Hepatocyte (in vitro differentiated cells): ENCODE measurements at regions not wholly inside any gene's neighbourhood (a gene's known extent, or its start where the extent isn't known, plus 50 kb on each side); places are given as distances from the start of the nearest gene placed in this dataset.

Source experiments
- CTCF ChIP-seq: fragments of 200-600 bp; sonication (generic); IDR thresholded peaks from 2 replicates; pipeline ENCODE4 v1.5.1; 2016; ENCODE audit warnings: antibody characterized with exemption, mild to moderate bottlenecking; ENCODE audit not compliant: poor library complexity
- EZH2 ChIP-seq: fragments of 200-600 bp; sonication (generic); IDR thresholded peaks from 2 replicates; pipeline ENCODE4 v1.6.1; 2016; ENCODE audit warnings: antibody characterized with exemption, mild to moderate bottlenecking, borderline replicate concordance
- EZH2phosphoT487 ChIP-seq: fragments of 200-600 bp; sonication (generic); IDR thresholded peaks from one replicate; pipeline ENCODE4 v1.6.1; 2018; ENCODE audit warnings: antibody characterized with exemption, mild to moderate bottlenecking, low read depth, moderate library complexity; ENCODE audit not compliant: unreplicated experiment, severe bottlenecking

GRCh38 chr6:11891547-11891946 is 112.9 kb upstream of the ADTRP start:
- TF ChIP-seq CTCF (no peak), EZH2phosphoT487 (no peak), EZH2 (no peak)
